ENCODE measurements at regions not wholly inside any gene's neighbourhood (a gene's known extent, or its start where the extent isn't known, plus 50 kb on each side); places are given as distances from the start of the nearest gene placed in this dataset.

DNA sequence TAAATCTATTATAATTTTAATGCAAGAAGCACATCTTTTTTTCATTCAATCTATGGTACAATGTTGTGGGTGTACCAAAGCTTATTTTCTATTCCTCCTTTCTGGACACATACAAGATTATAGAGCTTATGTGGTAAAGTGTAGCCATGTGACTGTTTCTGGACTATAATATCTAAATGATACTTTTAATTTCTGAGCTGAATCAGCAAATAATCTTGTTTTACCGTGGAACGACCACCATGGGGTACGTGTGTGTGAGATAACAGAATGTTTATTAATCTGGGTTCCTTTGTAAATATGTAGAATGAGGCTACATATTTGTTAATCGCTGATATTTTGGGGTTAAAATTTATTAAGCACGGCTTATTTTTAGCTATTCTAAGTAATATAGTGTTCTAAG, 111.5 kb upstream of the EYS start:
- Histone ChIP-seq H3K27ac (ENCODE audit: low read depth, low read length, severe bottlenecking) (no peak overlapping the region), H3K4me1 (ENCODE audit: control insufficient read depth, insufficient read depth, low read length, poor library complexity, severe bottlenecking) (no peaks in the 10 kb centered on the region), H3K9me3 (ENCODE audit: control insufficient read depth, low read length) (no peaks in the 10 kb centered on the region), H3K4me3 (ENCODE audit: extremely low read depth, insufficient read depth, low read length, poor library complexity, severe bottlenecking) (no peak overlapping the region), H3K36me3 (ENCODE audit: control insufficient read depth, insufficient read depth, low read length) (no peaks in the 10 kb centered on the region)
- WGBS, 2 experiments (ENCODE audit: insufficient coverage in 2 of 2): 97 to 100% methylated on average over 4 to 5 of the region's 5 CpGs

DNA sequence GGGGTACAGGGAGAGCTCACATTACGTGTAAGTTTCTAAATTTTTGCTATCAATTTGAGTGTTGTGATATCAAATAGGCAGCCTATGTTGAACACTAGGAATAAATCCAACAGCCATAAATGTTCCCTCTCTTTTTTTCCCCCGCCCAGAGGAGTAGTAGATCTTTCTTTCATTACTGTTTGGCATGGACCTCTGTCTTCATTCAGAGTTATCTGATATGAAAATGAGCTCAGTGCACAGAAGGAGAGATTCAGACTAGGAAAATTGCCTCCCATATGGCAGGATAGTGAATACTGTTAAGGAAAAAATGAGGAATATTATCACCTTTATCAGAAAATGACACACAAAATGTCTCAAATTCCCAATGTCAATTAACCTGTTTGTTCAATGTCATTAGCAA, 110.0 kb upstream of the EYS start:
- 80 to 100% methylated on average over 1 of the region's 2 CpGs for WGBS, 2 experiments (ENCODE audit: insufficient coverage in 2 of 2)
- no peak overlapping the region for H3K4me3 ChIP-seq (ENCODE audit: extremely low read depth, insufficient read depth, low read length, poor library complexity, severe bottlenecking)
- H3K27ac ChIP-seq (ENCODE audit: low read depth, low read length, severe bottlenecking): no peak overlapping the region
- no peaks in the 10 kb centered on the region for H3K4me1 ChIP-seq (ENCODE audit: control insufficient read depth, insufficient read depth, low read length, poor library complexity, severe bottlenecking)
- no peaks in the 10 kb centered on the region for H3K36me3 ChIP-seq (ENCODE audit: control insufficient read depth, insufficient read depth, low read length)
- H3K9me3 ChIP-seq (ENCODE audit: control insufficient read depth, low read length): no peaks in the 10 kb centered on the region

DNA sequence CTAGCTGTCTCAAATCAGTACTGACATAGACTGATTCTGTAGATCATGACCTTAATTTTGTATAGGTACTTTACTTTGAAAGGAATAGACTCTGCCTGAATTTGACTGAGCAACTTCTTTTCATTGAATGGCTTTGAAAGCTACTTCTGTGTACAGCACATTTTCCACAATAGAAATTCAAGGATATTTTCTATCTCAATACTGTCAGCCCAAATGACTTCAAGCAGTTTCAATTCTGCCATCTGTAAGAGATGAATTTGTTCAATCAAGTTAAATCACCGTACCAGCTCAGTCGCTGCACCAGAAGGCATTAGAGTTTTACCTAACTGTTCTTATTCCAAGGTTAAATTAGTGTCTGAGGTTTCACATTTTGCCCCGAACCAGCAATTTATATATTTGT, 107.0 kb upstream of the EYS start:
- Histone ChIP-seq H3K27ac (ENCODE audit: low read depth, low read length, severe bottlenecking) (no peak overlapping the region), H3K4me3 (ENCODE audit: extremely low read depth, insufficient read depth, low read length, poor library complexity, severe bottlenecking) (no peak overlapping the region), H3K4me1 (ENCODE audit: control insufficient read depth, insufficient read depth, low read length, poor library complexity, severe bottlenecking) (no peaks in the 10 kb centered on the region), H3K36me3 (ENCODE audit: control insufficient read depth, insufficient read depth, low read length) (no peaks in the 10 kb centered on the region), H3K9me3 (ENCODE audit: control insufficient read depth, low read length) (no peaks in the 10 kb centered on the region)
- 100% methylated on average over 2 of the region's 3 CpGs; no CpG with 5 or more reads in 1 of the 2 experiments for WGBS, 2 experiments (ENCODE audit: insufficient coverage in 2 of 2)

DNA sequence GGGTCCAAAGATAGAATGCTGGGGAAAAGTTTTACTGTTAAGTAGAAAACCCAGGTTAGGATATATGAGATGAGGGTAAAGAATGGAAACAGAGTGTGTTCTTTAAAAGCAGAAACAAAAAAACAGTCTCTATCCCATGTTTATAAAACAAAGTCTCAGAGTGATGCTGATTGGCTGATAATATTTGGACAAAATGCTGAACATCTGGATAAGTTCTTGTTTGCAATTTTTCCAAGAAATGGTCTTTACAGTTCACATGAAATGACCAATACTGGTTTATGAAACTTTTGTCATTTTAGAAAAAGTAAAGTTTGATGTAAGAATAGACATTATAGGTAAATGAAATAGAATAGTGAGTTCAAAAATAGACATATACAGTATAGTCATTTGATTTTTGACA, 96.2 kb upstream of the EYS start:
- Histone ChIP-seq H3K36me3 (ENCODE audit: control insufficient read depth, insufficient read depth, low read length) (no peaks in the 10 kb centered on the region), H3K4me1 (ENCODE audit: control insufficient read depth, insufficient read depth, low read length, poor library complexity, severe bottlenecking) (no peaks in the 10 kb centered on the region), H3K4me3 (ENCODE audit: extremely low read depth, insufficient read depth, low read length, poor library complexity, severe bottlenecking) (no peak overlapping the region), H3K27ac (ENCODE audit: low read depth, low read length, severe bottlenecking) (no peak overlapping the region), H3K9me3 (ENCODE audit: control insufficient read depth, low read length) (no peaks in the 10 kb centered on the region)

DNA sequence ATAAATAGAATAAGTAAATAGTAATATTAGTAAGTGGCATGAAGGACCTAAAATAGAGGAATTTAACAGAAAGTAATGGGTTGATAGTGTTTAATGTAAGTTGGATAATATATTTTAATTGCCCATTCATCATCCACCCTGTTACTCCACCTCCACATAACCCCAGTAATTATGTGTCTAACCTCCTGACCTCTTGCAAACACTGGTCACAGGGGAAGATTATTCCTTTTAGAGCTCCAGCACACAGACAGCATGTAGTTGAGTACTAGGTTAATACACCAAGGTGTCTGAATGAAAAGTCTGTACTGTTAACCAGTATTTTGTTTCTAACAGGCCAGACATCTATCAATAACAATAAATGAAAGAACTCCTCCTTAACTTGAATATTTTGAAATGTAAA, 92.4 kb upstream of the EYS start:
- H3K27ac ChIP-seq (ENCODE audit: low read depth, low read length, severe bottlenecking): no peak overlapping the region

DNA sequence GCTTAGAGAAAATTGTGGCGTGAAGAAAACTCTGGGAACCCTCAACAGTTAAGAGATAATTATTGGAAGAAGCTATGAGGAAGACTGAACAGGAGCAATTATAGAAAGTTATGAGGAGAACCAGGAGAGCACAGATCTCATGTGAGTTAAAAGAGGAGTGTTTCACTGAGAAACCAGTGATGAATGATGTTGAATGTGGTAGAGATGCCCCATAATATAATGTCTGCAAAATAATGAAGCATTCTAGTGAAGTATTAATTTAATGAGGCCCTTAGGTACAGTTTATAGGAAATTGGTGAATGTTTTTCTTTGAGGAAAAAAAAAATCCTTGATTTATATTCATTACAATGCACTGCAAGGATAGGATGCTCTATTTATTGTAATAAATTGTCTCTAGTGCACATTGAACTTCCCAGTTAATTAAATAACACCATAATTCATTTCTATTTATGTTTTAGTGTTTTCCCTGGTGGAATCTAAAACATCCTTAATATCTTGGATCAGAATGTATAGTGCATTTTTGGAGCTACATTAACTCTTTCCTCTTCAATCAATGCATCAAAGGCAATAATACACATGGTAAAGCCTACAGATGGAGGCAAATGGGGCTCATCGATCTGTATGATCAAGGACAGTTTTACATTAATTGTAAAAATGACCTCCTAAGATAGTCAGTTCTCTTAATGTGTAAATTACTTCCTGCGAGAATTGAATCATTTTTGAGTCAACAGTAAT, 91.4 kb upstream of the EYS start:
- 100% methylated on average over 1 of the region's 3 CpGs for WGBS, 2 experiments (ENCODE audit: insufficient coverage in 2 of 2)
- no peak overlapping the region for H3K27ac ChIP-seq (ENCODE audit: low read depth, low read length, severe bottlenecking)
- H3K36me3 ChIP-seq (ENCODE audit: control insufficient read depth, insufficient read depth, low read length): no peaks in the 10 kb centered on the region
- no peaks in the 10 kb centered on the region for H3K4me1 ChIP-seq (ENCODE audit: control insufficient read depth, insufficient read depth, low read length, poor library complexity, severe bottlenecking)
- no peak overlapping the region for H3K4me3 ChIP-seq (ENCODE audit: extremely low read depth, insufficient read depth, low read length, poor library complexity, severe bottlenecking)
- H3K9me3 ChIP-seq (ENCODE audit: control insufficient read depth, low read length): no peaks in the 10 kb centered on the region

More for the DNA sequence above, 92.4 kb upstream of the EYS start:
- Histone ChIP-seq H3K4me1 (ENCODE audit: control insufficient read depth, insufficient read depth, low read length, poor library complexity, severe bottlenecking) (no peaks in the 10 kb centered on the region), H3K4me3 (ENCODE audit: extremely low read depth, insufficient read depth, low read length, poor library complexity, severe bottlenecking) (no peak overlapping the region), H3K36me3 (ENCODE audit: control insufficient read depth, insufficient read depth, low read length) (no peaks in the 10 kb centered on the region), H3K9me3 (ENCODE audit: control insufficient read depth, low read length) (no peaks in the 10 kb centered on the region)

DNA sequence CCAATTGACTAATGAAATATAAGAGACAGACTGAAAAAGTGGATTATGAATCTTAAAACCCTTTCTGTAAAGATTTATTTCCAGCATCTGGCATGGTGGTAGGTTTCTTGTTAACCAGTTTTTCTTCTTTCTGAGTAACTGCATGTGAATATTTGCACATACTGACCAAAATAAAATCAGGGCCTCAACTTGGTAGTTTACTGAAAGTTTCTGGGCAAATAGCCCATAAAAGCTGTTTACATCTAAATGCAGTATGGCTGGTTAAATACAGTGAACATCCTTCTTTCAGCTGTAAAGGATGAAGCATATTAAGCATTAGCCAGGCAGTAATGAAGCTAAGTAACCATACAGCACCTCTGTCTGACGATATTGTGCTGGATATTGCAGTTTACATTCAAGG, 83.6 kb upstream of the EYS start:
- no peaks in the 10 kb centered on the region for H3K9me3 ChIP-seq (ENCODE audit: control insufficient read depth, low read length)
- no peak overlapping the region for H3K4me3 ChIP-seq (ENCODE audit: extremely low read depth, insufficient read depth, low read length, poor library complexity, severe bottlenecking)
- H3K4me1 ChIP-seq (ENCODE audit: control insufficient read depth, insufficient read depth, low read length, poor library complexity, severe bottlenecking): no peaks in the 10 kb centered on the region
- H3K27ac ChIP-seq (ENCODE audit: low read depth, low read length, severe bottlenecking): no peak overlapping the region
- no peaks in the 10 kb centered on the region for H3K36me3 ChIP-seq (ENCODE audit: control insufficient read depth, insufficient read depth, low read length)
- WGBS, 2 experiments (ENCODE audit: insufficient coverage in 2 of 2): no CpG with 5 or more reads among the region's 1 CpG

DNA sequence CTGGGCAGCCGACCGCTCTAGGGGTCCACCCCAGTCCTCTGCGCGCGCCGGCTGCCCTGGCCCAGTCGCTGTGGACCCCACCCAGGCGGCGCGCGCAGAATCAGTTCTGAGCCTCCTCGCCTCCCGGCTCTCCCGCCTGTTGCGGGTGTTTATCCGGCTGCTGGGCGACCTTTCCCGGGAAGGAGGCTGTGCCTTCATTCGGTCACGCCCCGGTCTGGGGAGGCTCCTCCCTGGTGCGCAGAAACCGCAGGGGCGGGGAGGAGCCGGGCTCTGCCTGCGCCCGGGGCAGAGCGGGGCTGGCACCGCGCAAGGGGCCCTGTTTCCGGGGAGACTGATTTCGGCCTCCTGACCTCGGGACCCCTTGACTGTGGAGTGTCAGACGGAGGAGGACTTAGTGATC, 80.8 kb upstream of the EYS start:
- Histone ChIP-seq H3K27ac (ENCODE audit: low read depth, low read length, severe bottlenecking) (no peak overlapping the region), H3K36me3 (ENCODE audit: control insufficient read depth, insufficient read depth, low read length) (no peaks in the 10 kb centered on the region), H3K4me1 (ENCODE audit: control insufficient read depth, insufficient read depth, low read length, poor library complexity, severe bottlenecking) (no peaks in the 10 kb centered on the region), H3K4me3 (ENCODE audit: extremely low read depth, insufficient read depth, low read length, poor library complexity, severe bottlenecking) (no peak overlapping the region), H3K9me3 (ENCODE audit: control insufficient read depth, low read length) (no peaks in the 10 kb centered on the region)
- 93 to 98% methylated on average over 24 to 25 of the region's 34 CpGs for WGBS, 2 experiments (ENCODE audit: insufficient coverage in 2 of 2)

DNA sequence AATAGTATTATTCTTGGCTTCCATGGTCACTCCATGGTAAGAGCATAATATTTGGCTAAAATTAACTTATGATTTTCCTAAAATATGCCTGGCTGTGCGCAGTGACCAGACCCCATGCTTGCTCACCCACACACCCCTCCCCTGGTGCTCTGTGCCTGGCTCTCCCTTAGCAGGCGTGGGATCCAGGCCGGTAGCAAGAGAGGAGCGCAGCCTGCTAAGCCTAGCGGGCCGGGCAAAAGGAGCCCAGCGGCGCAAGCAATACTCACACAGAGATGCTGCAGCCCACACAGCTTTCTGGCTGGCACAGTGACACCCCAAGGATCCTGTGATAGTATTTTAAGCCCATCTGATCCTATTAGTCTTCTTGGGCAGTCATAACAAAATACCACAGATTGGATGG, 79.8 kb upstream of the EYS start:
- H3K4me3 ChIP-seq (ENCODE audit: extremely low read depth, insufficient read depth, low read length, poor library complexity, severe bottlenecking): no peak overlapping the region
- no peaks in the 10 kb centered on the region for H3K4me1 ChIP-seq (ENCODE audit: control insufficient read depth, insufficient read depth, low read length, poor library complexity, severe bottlenecking)
- 93 to 100% methylated on average over 5 to 7 of the region's 8 CpGs for WGBS, 2 experiments (ENCODE audit: insufficient coverage in 2 of 2)
- H3K27ac ChIP-seq (ENCODE audit: low read depth, low read length, severe bottlenecking): no peak overlapping the region
- no peaks in the 10 kb centered on the region for H3K36me3 ChIP-seq (ENCODE audit: control insufficient read depth, insufficient read depth, low read length)
- H3K9me3 ChIP-seq (ENCODE audit: control insufficient read depth, low read length): no peaks in the 10 kb centered on the region

DNA sequence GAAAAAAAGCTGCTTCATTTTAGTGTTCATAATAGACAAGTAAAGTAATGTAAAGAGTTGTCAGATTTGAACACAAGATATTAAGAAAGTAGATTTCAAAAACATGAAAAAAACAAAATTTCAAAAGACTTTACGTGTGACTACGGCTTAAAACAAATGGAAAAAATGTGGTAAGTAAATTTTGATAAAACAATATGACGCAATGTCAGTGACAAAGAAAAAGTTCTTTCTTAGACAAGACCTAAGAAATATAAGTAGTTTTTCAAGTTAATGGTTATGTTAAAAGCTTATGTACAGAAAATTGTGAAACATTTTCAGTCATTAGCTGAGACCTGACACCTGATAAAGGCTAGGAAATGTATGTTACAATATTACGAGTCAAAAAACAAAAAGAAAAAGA, 73.7 kb upstream of the EYS start:
- WGBS, 2 experiments (ENCODE audit: insufficient coverage in 2 of 2): 94 to 100% methylated on average over 1 to 3 of the region's 4 CpGs
- H3K36me3 ChIP-seq (ENCODE audit: control insufficient read depth, insufficient read depth, low read length): no peaks in the 10 kb centered on the region
- no peak overlapping the region for H3K27ac ChIP-seq (ENCODE audit: low read depth, low read length, severe bottlenecking)
- H3K9me3 ChIP-seq (ENCODE audit: control insufficient read depth, low read length): no peaks in the 10 kb centered on the region
- no peaks in the 10 kb centered on the region for H3K4me1 ChIP-seq (ENCODE audit: control insufficient read depth, insufficient read depth, low read length, poor library complexity, severe bottlenecking)
- H3K4me3 ChIP-seq (ENCODE audit: extremely low read depth, insufficient read depth, low read length, poor library complexity, severe bottlenecking): no peak overlapping the region

DNA sequence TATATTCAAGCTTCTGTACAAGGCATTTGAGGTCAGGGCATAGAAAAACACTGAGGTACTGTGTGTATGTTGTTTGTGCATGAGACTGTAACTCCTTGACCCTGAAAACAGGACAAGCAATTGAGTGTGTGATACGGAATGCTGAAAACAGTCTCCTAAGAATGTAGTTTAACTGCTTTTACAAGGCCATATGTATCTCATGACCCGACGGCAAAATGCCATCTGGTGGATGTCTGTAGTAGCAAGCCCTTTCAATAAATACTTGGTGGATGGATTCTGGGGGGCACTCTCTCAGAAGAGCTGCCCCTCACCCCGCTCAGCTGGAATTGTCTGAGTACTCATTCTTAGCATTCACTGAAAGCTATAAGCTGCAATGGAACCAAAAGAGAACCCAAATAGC, 69.3 kb upstream of the EYS start:
- H3K4me1 ChIP-seq (ENCODE audit: control insufficient read depth, insufficient read depth, low read length, poor library complexity, severe bottlenecking): no peaks in the 10 kb centered on the region
- no peak overlapping the region for H3K27ac ChIP-seq (ENCODE audit: low read depth, low read length, severe bottlenecking)
- H3K36me3 ChIP-seq (ENCODE audit: control insufficient read depth, insufficient read depth, low read length): no peaks in the 10 kb centered on the region
- H3K4me3 ChIP-seq (ENCODE audit: extremely low read depth, insufficient read depth, low read length, poor library complexity, severe bottlenecking): no peak overlapping the region
- WGBS, 2 experiments (ENCODE audit: insufficient coverage in 2 of 2): 46 to 62% methylated on average over 2 to 4 of the region's 4 CpGs
- H3K9me3 ChIP-seq (ENCODE audit: control insufficient read depth, low read length): no peaks in the 10 kb centered on the region
